Activated T-cell treated with anti-CD3 and anti-CD28 coated beads, Interleukin-2, amount 50 U/mL, for 72 hours (primary cell): ENCODE measurements at regions not wholly inside any gene's neighbourhood (a gene's known extent, or its start where the extent isn't known, plus 50 kb on each side); places are given as distances from the start of the nearest gene placed in this dataset.

ENCODE experiments used
- ATAC-seq, 2 donors: fragments of 150-1000 bp; cut with Tn5 transposase; replicated peaks in 1 of 2; 2 replicates each; pipeline ENCODE4 v1.10.0; 2021; ENCODE audit warnings: moderate library complexity in 2 of 2, mild to moderate bottlenecking in 1 of 2
- DNase-seq, 2 donors: peaks; one replicate each; pipeline ENCODE4 v3.0.0; 2021 to 2022; ENCODE audit warnings: mixed read lengths in 1 of 2
- H3K27ac Mint-ChIP-seq: one replicate; pipeline ENCODE4 v1.8.0; 2022; ENCODE audit warnings: mild to moderate bottlenecking, moderate library complexity, mixed read lengths
- H3K27me3 Mint-ChIP-seq: one replicate; pipeline ENCODE4 v1.8.0; 2022; ENCODE audit warnings: low read depth, mixed read lengths
- H3K36me3 Mint-ChIP-seq, 2 donors: one replicate each; pipeline ENCODE4 v1.8.0; 2022; ENCODE audit warnings: mixed read lengths in 2 of 2, mild to moderate bottlenecking in 1 of 2; ENCODE audit not compliant: insufficient read depth in 2 of 2
- H3K4me1 Mint-ChIP-seq: one replicate; pipeline ENCODE4 v1.8.0; 2022; ENCODE audit warnings: low read depth, mixed read lengths
- H3K4me3 Mint-ChIP-seq, 2 donors: one replicate each; pipeline ENCODE4 v1.8.0; 2022; ENCODE audit warnings: mild to moderate bottlenecking in 2 of 2, mixed read lengths in 2 of 2, moderate library complexity in 2 of 2
- H3K9me3 Mint-ChIP-seq, 2 donors: one replicate each; pipeline ENCODE4 v1.8.0; 2022; ENCODE audit warnings: mixed read lengths in 2 of 2

DNA sequence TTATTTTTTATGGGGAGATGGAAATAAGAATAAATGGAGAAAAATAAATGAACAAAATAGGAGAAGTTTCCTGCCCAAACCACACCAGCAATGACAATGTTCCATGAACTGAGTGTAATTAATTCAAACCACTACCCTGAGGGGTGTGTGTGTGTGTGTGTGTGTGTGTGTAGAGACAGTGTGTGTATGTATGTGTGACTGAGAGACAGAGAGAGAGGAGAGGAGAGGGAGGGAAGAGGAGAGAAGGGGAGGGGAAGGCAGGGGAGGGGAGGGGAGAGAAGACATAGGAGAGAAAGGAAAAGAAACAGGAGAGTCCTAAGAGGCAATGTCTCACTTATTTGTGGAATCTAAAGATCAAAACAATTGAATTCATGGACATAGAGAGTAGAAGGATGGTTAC lies 65.0 kb upstream of the POU2AF1 start:
- Mint-ChIP-seq H3K4me3 (no peak overlapping the region), H3K27me3 (no peaks in the 10 kb centered on the region), H3K9me3 (no peaks in the 10 kb centered on the region), H3K4me1 (peaks cover 36% of the 10 kb centered on the region), H3K27ac (peak overlapping the region; percentile 2), H3K36me3 (no peaks in the 10 kb centered on the region)
- DNase-seq (no peak), ATAC-seq (no peak)

DNA sequence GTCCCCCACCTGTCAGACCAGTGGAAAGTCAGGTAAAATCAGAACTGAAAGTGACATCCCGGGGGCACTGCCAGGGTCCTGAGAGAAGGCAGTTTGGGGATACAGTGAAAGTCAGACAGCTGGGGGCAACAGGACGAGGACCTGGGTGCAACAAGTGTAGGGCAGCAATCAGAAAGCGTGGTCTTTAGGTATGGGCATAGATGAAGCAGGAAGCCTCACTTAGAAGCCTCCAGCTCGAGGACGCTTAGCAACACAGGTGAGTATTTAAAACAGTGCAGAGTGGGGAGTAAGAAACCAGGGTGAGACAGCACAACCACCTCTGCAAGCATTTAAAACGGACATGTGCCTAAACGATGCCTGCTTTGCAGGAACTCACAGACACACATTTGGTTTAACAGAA lies 64.6 kb upstream of the POU2AF1 start:
- H3K4me1 Mint-ChIP-seq: peaks cover 36% of the 10 kb centered on the region
- no peak for DNase-seq
- H3K36me3 Mint-ChIP-seq: no peaks in the 10 kb centered on the region
- no peaks in the 10 kb centered on the region for H3K27me3 Mint-ChIP-seq
- no peaks in the 10 kb centered on the region for H3K9me3 Mint-ChIP-seq
- H3K27ac Mint-ChIP-seq: peak overlapping the region; percentile 2
- no peak for ATAC-seq
- no peak overlapping the region for H3K4me3 Mint-ChIP-seq

DNA sequence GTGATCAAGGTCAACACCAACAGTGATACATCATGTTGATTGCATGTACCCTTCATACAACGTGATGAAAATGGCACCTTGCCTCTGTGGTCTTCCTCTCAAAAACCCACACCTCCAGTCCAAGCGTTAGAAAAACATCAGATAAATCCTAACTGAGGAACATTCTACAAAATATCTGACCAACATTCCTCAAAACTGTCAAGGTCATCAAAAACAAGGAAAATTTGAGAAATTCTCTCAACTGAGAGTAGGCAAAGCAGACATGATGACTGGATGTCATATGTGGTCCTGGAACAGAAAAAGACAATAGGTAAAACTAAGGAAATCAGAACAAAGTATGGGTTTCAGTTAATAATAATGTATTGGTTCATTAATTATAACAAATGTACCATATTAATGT lies 64.0 kb upstream of the POU2AF1 start:
- H3K27ac Mint-ChIP-seq: no peak overlapping the region

DNA sequence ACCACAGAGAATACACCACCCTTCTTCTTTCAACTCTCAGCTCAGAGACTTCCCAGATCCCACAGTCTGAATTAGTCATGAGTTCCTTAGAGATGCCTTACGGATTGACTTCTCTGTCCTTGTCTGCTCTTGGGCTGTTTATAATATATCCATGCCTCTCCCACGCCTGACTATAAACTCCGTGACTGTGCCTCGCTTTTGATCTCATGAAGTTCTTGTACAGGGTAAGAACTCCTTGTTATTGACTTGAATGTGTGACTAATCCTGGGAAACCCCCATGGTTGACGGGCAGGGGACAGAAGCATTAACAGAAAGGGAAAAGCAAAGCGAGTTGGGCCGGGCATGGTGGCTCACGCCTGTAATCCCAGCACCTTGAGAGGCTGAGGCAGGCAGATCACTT lies 62.4 kb upstream of the POU2AF1 start:
- Mint-ChIP-seq H3K9me3 (no peaks in the 10 kb centered on the region), H3K4me1 (peaks cover 36% of the 10 kb centered on the region), H3K36me3 (no peaks in the 10 kb centered on the region), H3K4me3 (no peak overlapping the region), H3K27me3 (no peaks in the 10 kb centered on the region), H3K27ac (no peak overlapping the region)
- ATAC-seq (peak; percentile 40 to 44), DNase-seq (peak; percentile 23 to 27)

More for the DNA sequence above, 64.0 kb upstream of the POU2AF1 start:
- no peak for DNase-seq
- Mint-ChIP-seq H3K4me3 (no peak overlapping the region), H3K27me3 (no peaks in the 10 kb centered on the region), H3K36me3 (no peaks in the 10 kb centered on the region), H3K4me1 (peaks cover 36% of the 10 kb centered on the region), H3K9me3 (no peaks in the 10 kb centered on the region)
- ATAC-seq: no peak

DNA sequence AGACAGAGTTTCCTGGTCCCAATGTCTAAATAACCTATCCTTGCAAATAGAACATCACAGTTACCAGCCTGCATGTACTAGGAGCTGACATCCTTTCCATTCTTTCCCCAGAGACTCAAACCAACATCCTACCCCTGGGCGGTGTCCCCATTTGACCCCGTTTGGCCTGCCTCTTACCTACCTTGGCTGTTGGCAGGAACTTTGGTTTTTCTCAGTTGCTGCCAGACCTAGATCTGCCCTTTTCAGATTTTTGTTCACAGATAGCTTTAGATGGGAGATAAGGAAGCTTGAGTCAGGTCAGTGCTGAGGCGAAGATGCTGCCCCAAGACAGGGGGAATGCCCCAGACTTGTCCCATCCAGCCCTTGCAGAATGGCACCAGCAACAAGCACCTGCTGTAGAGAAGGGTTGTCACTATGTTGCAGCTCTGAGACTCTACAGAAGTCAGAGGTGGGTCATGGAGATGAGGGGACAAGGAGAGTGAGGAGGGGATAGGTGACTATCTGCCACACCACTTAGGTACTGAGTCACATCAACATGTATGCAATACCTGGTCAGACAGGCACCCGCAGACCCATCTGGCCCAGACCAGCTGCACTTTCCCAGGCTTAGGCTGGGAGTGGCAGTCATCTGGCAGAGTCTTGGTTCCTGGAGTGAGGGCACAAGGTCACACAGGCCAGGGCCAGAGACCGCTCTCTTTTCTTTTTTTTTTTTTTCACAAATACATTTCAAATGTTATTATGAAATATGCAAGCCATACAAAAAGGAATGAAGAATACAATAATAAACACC lies 61.5 kb upstream of the POU2AF1 start:
- Mint-ChIP-seq H3K4me3 (no peak overlapping the region), H3K36me3 (no peaks in the 10 kb centered on the region), H3K27ac (no peak overlapping the region), H3K27me3 (no peaks in the 10 kb centered on the region), H3K4me1 (peaks cover 29% of the 10 kb centered on the region), H3K9me3 (no peaks in the 10 kb centered on the region)
- ATAC-seq (peak; percentile 12 to 21), DNase-seq (no peak)

DNA sequence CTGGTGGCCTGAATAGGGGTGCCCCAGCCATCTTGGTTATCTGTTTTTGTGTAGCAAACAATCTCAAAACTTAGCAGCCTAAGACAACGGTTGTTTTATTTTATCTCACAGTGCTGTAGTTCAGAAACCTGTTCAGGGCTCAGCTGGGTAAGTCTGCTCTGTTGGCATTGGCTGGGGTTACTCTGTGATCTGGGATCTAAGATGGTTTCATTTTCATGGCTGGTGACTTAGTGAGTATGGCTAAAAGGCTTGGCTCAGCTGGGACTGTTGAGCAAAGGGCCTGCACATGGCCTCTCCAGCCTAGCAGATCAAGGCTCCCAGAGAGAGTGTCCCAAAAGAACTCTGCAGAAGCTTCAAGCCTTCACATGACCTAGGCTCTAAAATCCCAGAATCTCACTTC lies 60.8 kb upstream of the POU2AF1 start:
- H3K9me3 Mint-ChIP-seq: no peaks in the 10 kb centered on the region
- H3K27ac Mint-ChIP-seq: no peak overlapping the region
- H3K36me3 Mint-ChIP-seq: no peaks in the 10 kb centered on the region
- DNase-seq (no peak), ATAC-seq (no peak)
- peaks cover 29% of the 10 kb centered on the region for H3K4me1 Mint-ChIP-seq
- H3K4me3 Mint-ChIP-seq: no peak overlapping the region
- no peaks in the 10 kb centered on the region for H3K27me3 Mint-ChIP-seq

DNA sequence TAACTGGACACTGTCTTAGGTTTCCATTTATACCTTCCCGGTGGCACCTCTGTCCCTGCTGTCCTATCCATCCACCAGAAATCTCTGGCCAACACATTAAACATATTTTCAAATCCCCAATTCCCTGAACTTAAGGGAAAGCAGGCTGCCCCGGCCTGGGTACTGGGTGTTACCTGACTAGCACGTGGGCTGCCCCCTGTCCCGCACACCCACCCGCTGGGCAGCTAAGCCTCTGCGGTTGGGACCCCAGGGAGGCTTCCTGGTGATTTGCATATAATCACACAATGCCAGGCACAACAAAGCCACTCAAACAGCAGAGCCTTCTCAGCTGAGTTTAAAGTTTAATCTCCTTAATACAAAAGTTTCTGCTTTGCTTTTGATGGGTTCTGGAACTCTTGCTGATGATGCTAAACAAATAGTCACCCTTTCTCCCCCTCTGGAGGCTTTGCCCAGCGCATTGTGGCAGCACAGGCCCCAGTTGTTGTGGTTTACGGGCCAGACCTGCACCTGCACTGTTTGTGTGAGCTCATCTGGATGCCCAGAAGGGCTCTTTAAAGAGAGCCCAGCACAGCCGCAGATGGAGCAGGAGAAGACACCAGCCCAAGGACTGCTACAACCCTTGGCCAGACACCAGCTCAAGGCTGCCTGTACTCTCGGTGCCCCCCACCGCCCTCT lies 59.9 kb upstream of the POU2AF1 start:
- Mint-ChIP-seq H3K9me3 (no peaks in the 10 kb centered on the region), H3K4me1 (peaks cover 29% of the 10 kb centered on the region), H3K27me3 (no peaks in the 10 kb centered on the region), H3K4me3 (no peak overlapping the region), H3K27ac (no peak overlapping the region), H3K36me3 (no peaks in the 10 kb centered on the region)
- DNase-seq: no peak
- no peak for ATAC-seq

DNA sequence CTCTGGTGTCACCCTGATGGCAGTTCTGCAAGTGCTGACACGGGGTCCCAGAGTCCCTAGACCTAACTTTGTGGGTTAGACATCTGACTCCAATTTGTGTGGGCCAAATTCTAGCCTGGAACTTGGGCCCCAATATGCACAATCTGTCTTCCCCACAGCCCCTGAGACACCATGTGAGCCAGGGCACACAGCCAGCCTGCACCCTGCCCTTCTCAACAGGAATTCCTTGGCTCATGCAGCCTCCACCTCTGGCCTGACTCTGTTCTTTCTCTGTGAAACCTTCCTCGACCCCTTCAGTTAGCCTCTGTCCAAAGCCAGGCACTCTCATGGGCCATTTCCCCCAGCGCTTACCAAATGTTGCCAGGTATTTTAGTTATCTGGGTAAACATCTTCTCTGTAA lies 59.1 kb upstream of the POU2AF1 start:
- no peak overlapping the region for H3K27ac Mint-ChIP-seq
- no peaks in the 10 kb centered on the region for H3K9me3 Mint-ChIP-seq
- no peaks in the 10 kb centered on the region for H3K27me3 Mint-ChIP-seq
- no peak for DNase-seq
- no peak for ATAC-seq
- H3K36me3 Mint-ChIP-seq: no peaks in the 10 kb centered on the region
- no peak overlapping the region for H3K4me3 Mint-ChIP-seq
- H3K4me1 Mint-ChIP-seq: peaks cover 29% of the 10 kb centered on the region

DNA sequence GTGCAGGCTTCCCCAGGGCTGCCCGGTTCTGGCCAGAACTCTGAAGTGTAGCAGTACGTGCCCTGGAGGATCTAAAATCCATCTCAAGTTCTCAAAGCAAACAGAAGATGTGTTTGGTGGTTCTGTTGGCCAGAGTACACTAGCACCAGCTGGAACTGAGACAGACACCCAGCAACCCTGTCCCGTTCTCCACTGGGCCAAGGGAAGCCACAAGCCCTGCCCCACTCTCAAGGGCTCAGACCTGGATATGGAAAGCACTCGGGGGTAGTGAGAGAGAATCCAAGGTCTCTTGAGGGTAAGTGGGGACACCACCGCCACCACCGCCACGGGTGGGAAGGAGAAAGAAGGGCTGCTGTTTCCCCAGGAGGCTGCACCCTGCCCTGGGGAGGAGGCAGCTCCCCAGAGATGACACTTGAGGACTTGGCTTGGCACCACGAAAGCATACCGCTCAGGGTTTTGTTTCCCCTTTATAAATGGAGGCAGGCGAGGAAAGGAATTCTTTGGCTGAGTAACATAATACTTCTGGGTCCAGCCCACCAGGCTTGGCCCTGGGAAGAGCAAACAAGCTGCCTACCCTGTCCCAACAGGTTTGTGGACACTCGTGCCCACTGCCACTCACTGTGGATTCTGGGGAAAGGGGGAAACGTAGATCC lies 56.1 kb upstream of the POU2AF1 start:
- H3K4me3 Mint-ChIP-seq: no peak overlapping the region
- H3K4me1 Mint-ChIP-seq: peaks cover 12% of the 10 kb centered on the region
- no peak for ATAC-seq

DNA sequence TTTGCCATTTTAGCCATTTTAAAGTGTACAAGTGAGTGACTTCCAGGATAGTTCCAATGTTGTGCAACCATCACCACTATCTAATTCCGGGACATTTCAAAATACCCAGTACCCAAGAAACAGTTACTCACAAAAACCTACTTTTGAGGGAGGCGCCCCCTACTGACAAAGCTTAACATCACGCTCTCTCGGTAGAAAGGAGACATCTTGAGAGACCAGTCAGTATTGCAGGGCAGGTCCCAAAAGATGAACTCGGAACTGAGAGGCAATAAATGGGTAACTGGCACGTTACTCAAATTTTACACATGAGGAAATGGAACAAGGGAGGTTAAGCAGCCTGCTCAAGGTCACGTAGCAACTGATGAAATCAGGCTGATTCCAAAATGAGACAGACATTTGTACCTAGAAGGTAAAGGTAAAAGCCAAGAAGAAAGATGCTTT lies 50.0 kb upstream of the POU2AF1 start:
- ATAC-seq: peak; percentile 46 to 66
- Mint-ChIP-seq H3K9me3 (no peaks in the 10 kb centered on the region), H3K27me3 (no peaks in the 10 kb centered on the region), H3K27ac (no peak overlapping the region), H3K36me3 (no peaks in the 10 kb centered on the region), H3K4me3 (no peak overlapping the region), H3K4me1 (no peaks in the 10 kb centered on the region)
- DNase-seq: peak; percentile 68 to 76

More for the DNA sequence above, 56.1 kb upstream of the POU2AF1 start:
- Mint-ChIP-seq H3K9me3 (no peaks in the 10 kb centered on the region), H3K27ac (no peak overlapping the region), H3K27me3 (no peaks in the 10 kb centered on the region), H3K36me3 (no peaks in the 10 kb centered on the region)
- DNase-seq: no peak
